ENCODE measurements at regions not wholly inside any gene's neighbourhood (a gene's known extent, or its start where the extent isn't known, plus 50 kb on each side); places are given as distances from the start of the nearest gene placed in this dataset.
A peak's percentile ranks its signal among the peaks of the same experiment; 100 is the strongest.

DNA sequence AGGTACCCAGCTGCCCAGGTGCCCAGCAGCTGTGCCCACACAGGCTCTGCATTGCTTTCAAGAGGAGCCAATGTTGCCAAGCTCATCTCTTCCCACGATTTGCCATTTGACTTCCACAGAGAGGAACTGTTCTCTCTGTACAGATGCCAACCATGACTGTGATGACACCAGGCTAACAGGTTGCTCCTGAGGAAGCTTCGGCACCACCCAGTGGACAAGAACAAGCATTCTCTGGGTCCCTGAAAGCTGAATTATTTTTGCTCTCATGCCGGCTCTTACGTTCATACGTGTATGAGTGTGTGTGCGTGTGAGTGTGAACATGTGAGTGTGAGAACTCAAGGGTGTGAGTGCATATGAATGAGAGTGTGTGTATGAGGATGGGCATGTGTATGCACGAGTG lies 535.2 kb downstream of the LIG4 start:
- TF ChIP-seq, protein P1, sequence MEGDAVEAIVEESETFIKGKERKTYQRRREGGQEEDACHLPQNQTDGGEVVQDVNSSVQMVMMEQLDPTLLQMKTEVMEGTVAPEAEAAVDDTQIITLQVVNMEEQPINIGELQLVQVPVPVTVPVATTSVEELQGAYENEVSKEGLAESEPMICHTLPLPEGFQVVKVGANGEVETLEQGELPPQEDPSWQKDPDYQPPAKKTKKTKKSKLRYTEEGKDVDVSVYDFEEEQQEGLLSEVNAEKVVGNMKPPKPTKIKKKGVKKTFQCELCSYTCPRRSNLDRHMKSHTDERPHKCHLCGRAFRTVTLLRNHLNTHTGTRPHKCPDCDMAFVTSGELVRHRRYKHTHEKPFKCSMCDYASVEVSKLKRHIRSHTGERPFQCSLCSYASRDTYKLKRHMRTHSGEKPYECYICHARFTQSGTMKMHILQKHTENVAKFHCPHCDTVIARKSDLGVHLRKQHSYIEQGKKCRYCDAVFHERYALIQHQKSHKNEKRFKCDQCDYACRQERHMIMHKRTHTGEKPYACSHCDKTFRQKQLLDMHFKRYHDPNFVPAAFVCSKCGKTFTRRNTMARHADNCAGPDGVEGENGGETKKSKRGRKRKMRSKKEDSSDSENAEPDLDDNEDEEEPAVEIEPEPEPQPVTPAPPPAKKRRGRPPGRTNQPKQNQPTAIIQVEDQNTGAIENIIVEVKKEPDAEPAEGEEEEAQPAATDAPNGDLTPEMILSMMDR (conservative IDR thresholded peaks at IDR 0.05), result peak; percentile 13; the same call in 1 of the 2 replicates
- TF ChIP-seq ZFX (IDR thresholded peaks at IDR 0.05), result no peak

Data from C4-2B (cell line).